Spleen (tissue), 11 donors: ENCODE measurements at regions not wholly inside any gene's neighbourhood (a gene's known extent, or its start where the extent isn't known, plus 50 kb on each side); places are given as distances from the start of the nearest gene placed in this dataset.
"Not testable (repeated sequence)": the region's sequence is repeated elsewhere in the genome, so short reads cannot be mapped to it uniquely, and the experiment has no call there.

Source experiments
- DNase-seq: peaks from one replicate; pipeline ENCODE4 v3.0.0-alpha.2; 2020
- H3K27ac ChIP-seq, 8 donors: fragments of 200-600 bp; sonication (generic) in 7 of 8; 1 replicate in 4 of 8; 2 replicates in 4 of 8; pipeline versions ENCODE4 v1.5.0 to v1.8.0; 2016 to 2021; ENCODE audit warnings: inconsistent platforms in 4 of 8, mild to moderate bottlenecking in 4 of 8, moderate library complexity in 1 of 8
- H3K27me3 ChIP-seq, 7 donors: fragments of 200-600 bp; sonication (generic) in 6 of 7; replicated peaks in 1 of 7; 1 replicate in 4 of 7; 2 replicates in 3 of 7; pipeline versions ENCODE4 v1.5.0 to v1.8.0; 2016 to 2021; ENCODE audit warnings: inconsistent platforms in 3 of 7, mild to moderate bottlenecking in 1 of 7
- H3K36me3 ChIP-seq, 6 donors: fragments of 200-600 bp; sonication (generic) in 5 of 6; 1 replicate in 4 of 6; 2 replicates in 2 of 6; pipeline versions ENCODE4 v1.5.0 to v1.8.0; 2016 to 2021; ENCODE audit warnings: inconsistent platforms in 2 of 6
- H3K4me1 ChIP-seq, 6 donors: fragments of 200-600 bp; sonication (generic) in 5 of 6; 1 replicate in 3 of 6; 2 replicates in 3 of 6; pipeline versions ENCODE4 v1.5.0 to v1.8.0; 2016 to 2021; ENCODE audit warnings: inconsistent platforms in 3 of 6
- H3K4me3 ChIP-seq, 8 donors: fragments of 200-600 bp; sonication (generic) in 7 of 8; 1 replicate in 4 of 8; 2 replicates in 4 of 8; pipeline versions ENCODE4 v1.5.0 to v1.8.0; 2016 to 2021; ENCODE audit warnings: inconsistent platforms in 4 of 8, mild to moderate bottlenecking in 4 of 8, moderate library complexity in 2 of 8
- H3K9me3 ChIP-seq, 8 donors: fragments of 200-600 bp; sonication (generic) in 7 of 8; 1 replicate in 4 of 8; 2 replicates in 4 of 8; pipeline versions ENCODE4 v1.5.0 to v1.8.0; 2016 to 2021; ENCODE audit warnings: inconsistent platforms in 4 of 8
- CTCF ChIP-seq, 11 experiments: fragments of 200-600 bp in 7 of 11; fragments of 450-650 bp in 4 of 11; sonication (generic) in 4 of 11; IDR thresholded peaks in 8 of 11; conservative IDR thresholded peaks in 3 of 11; 1 replicate in 7 of 11; 2 replicates in 4 of 11; pipeline versions ENCODE4 v1.4.0 to v1.8.0; 2016 to 2021; ENCODE audit warnings: antibody characterized with exemption in 11 of 11, inconsistent platforms in 4 of 11, mild to moderate bottlenecking in 1 of 11
- POLR2A ChIP-seq, 3 donors: fragments of 450-650 bp; IDR thresholded peaks; one replicate each; pipeline ENCODE4 v1.5.1; 2017; ENCODE audit warnings: antibody characterized with exemption in 3 of 3, mild to moderate bottlenecking in 1 of 3
- POLR2AphosphoS5 ChIP-seq, 3 donors: sonication (generic); formaldehyde crosslinking; IDR thresholded peaks; one replicate each; pipeline ENCODE4 v1.5.1; 2017; ENCODE audit warnings: antibody characterized with exemption in 3 of 3
- WGBS, 5 donors: extraction: QIAGEN DNeasy Blood & Tissue Kit in 3 of 5; methylation state at CpG; one replicate each; pipeline versions ENCODE4 v1.1.5 to v1.1.7; 2013 to 2018; 5-methylcytosine and 5-hydroxymethylcytosine counted together
- intact Hi-C: fragments of 100-400 bp; cut with DNase I; formaldehyde crosslinking; loops from one replicate; pipeline ENCODE4 v1.15.0; 2023; ENCODE audit warnings: low total_unique reads
- donor health status: healthy with polysubstance abuse.
- donor health status: DM: no; HTN: no; CAD: no; lungs with moderate emphysema.
- donor health status: DM: no; HTN: no; CAD: no.
- donor health status: Bipolar disorder and iron deficiency.
- donor health status: healthy.
- donor health status: DM: no; HTN: no; CAD: no.
- donor health status: DM: yes; HTN: yes; CAD: no.

GRCh38 chr2:128603411-128603924 is 284.8 kb upstream of the HS6ST1 start:
- H3K9me3 ChIP-seq, result no peaks in the 10 kb centered on the region
- intact Hi-C loops, result no loop called here
- no peaks in the 10 kb centered on the region for H3K27me3 ChIP-seq
- H3K27ac ChIP-seq, result no peak overlapping the region
- 58 to 73% (median 68%) methylated on average over 12 to 14 of the region's 14 CpGs for WGBS, 5 donors
- no peaks in the 10 kb centered on the region for H3K36me3 ChIP-seq
- H3K4me3 ChIP-seq, result no peak overlapping the region
- H3K4me1 ChIP-seq, result peaks cover 0 to 18% (median 8%) of the 10 kb centered on the region in 6 donors
- TF ChIP-seq POLR2AphosphoS5 (IDR thresholded peaks at IDR 0.05) (peak; percentile 22 to 59 (median 46)), POLR2A (IDR thresholded peaks at IDR 0.05) (no peak)
- peak; percentile 77 for DNase-seq

- 78 to 93% (median 81%) methylated on average over 2 of the region's 2 CpGs for WGBS, 5 donors
- TF ChIP-seq CTCF (IDR thresholded peaks at IDR 0.05 in 8 of 11, conservative IDR thresholded peaks at IDR 0.05 in 3 of 11), result no peak
- TF ChIP-seq POLR2AphosphoS5 (IDR thresholded peaks at IDR 0.05), result no peak
- no peak for TF ChIP-seq POLR2A (IDR thresholded peaks at IDR 0.05)
- Histone ChIP-seq H3K36me3 (no peaks in the 10 kb centered on the region), H3K9me3 (no peaks in the 10 kb centered on the region), H3K4me3 (no peak overlapping the region), H3K27me3 (no peaks in the 10 kb centered on the region), H3K27ac (no peak overlapping the region), H3K4me1 (peaks cover 0 to 18% (median 8%) of the 10 kb centered on the region in 6 donors)
- DNase-seq, result peak; percentile 60
- intact Hi-C loops, result no loop called here
These were observed 285.4 kb upstream of the HS6ST1 start for GRCh38 chr2:128604045-128604444.

- WGBS, 5 donors, result 87 to 96% (median 93%) methylated on average over 12 of the region's 12 CpGs
- DNase-seq, result peak; percentile 44
- H3K27me3 ChIP-seq, H3K9me3 ChIP-seq, H3K4me3 ChIP-seq, H3K27ac ChIP-seq, intact Hi-C loops, H3K36me3 ChIP-seq: not testable (repeated sequence)
- H3K4me1 ChIP-seq, result peaks cover 0 to 18% (median 8%) of the 10 kb centered on the region in 6 donors
These were observed 285.9 kb upstream of the HS6ST1 start for GRCh38 chr2:128604581-128604980.

GRCh38 chr2:128605421-128605820 is 286.8 kb upstream of the HS6ST1 start:
- no peaks in the 10 kb centered on the region for H3K36me3 ChIP-seq
- intact Hi-C loops, result no loop called here
- 88 to 100% (median 94%) methylated on average over 5 to 7 of the region's 7 CpGs for WGBS, 5 donors
- no peak overlapping the region for H3K4me3 ChIP-seq
- peaks cover 0 to 18% (median 8%) of the 10 kb centered on the region in 6 donors for H3K4me1 ChIP-seq
- no peak overlapping the region for H3K27ac ChIP-seq
- DNase-seq, result peak; percentile 71
- TF ChIP-seq POLR2AphosphoS5 (IDR thresholded peaks at IDR 0.05), result no peak
- TF ChIP-seq POLR2A (IDR thresholded peaks at IDR 0.05), result no peak
- no peak for TF ChIP-seq CTCF (IDR thresholded peaks at IDR 0.05 in 8 of 11, conservative IDR thresholded peaks at IDR 0.05 in 3 of 11)
- H3K27me3 ChIP-seq, result no peaks in the 10 kb centered on the region
- no peaks in the 10 kb centered on the region for H3K9me3 ChIP-seq

- no peaks in the 10 kb centered on the region for H3K36me3 ChIP-seq
These were observed 287.3 kb upstream of the HS6ST1 start for GRCh38 chr2:128605931-128606330.

More at GRCh38 chr2:128605931-128606330, 287.3 kb upstream of the HS6ST1 start:
- Histone ChIP-seq H3K27me3 (no peaks in the 10 kb centered on the region), H3K9me3 (no peaks in the 10 kb centered on the region), H3K4me3 (no peak overlapping the region), H3K4me1 (peaks cover 0 to 18% (median 8%) of the 10 kb centered on the region in 6 donors), H3K27ac (no peak overlapping the region)
- DNase-seq, result peak; percentile 41
- TF ChIP-seq POLR2AphosphoS5 (IDR thresholded peaks at IDR 0.05) (no peak), CTCF (IDR thresholded peaks at IDR 0.05 in 8 of 11, conservative IDR thresholded peaks at IDR 0.05 in 3 of 11) (no peak), POLR2A (IDR thresholded peaks at IDR 0.05) (no peak)
- WGBS, 5 donors, result 80 to 95% (median 92%) methylated on average over 12 to 13 of the region's 13 CpGs
- intact Hi-C loops, result no loop called here
